HG03097 (cell line): ENCODE measurements at regions not wholly inside any gene's neighbourhood (a gene's known extent, or its start where the extent isn't known, plus 50 kb on each side); places are given as distances from the start of the nearest gene placed in this dataset.

Experiments used
- ATAC-seq: cut with Tn5 transposase; IDR thresholded peaks from one replicate; pipeline ENCODE4 v1.9.1; 2021; ENCODE audit not compliant: unreplicated experiment, low FRiP score

DNA sequence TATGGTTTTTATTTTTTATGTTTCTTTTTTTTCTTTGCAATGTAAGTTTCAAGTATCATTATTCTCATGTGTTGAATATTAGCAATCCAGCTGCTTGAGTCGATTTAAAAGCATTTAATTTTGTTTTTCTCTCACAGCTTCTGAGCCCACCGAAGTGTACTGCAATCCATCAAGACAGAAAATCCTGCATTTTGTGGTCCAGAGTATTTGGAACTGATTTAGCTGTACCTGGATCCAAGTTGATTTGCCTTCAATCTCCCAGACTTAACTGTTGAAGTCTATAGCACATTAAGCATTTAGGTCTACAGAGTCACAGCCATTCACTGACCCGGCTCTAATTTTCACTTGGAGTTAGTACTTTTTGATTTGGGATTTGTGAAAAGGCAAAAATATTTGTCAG, 622.9 kb upstream of the ADAMTS5 start:
- ATAC-seq: no peak

DNA sequence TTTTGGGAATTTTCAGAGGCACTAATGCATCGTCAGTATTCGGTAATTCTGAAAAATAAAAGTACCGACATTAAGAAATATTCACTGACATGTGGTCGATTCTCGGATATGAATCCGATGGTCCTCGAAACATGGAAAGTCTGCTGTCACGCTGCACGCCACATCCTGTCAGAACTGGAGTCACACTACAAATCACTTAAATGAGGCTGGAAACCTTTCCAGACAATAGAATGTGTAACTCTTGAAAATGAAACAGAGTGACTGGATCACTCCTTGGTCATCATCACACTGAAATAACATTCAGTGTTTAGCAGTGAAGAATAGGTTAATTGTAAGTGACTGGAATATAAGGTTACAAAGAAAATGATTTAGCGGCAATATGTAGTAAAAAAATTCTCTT, 620.1 kb upstream of the ADAMTS5 start:
- ATAC-seq: no peak

DNA sequence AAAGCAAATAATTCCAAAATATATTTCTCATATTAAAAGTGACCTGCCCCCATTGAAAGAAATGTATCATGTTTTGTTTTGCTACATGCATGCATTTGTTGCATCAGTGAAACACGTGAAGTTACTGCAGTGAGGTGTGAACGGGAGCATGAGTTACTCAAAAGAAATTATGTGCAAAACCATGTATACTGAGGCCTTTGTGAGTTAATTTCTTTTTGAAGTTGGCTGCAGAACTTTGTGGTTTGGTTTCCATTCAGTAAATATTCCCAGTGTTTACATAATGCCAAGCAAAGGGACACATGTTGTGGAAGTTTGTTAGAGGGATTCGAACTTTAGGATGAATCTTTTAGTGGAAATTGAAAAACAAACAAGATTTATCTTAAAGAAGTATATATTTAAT, 619.4 kb upstream of the ADAMTS5 start:
- ATAC-seq: no peak

DNA sequence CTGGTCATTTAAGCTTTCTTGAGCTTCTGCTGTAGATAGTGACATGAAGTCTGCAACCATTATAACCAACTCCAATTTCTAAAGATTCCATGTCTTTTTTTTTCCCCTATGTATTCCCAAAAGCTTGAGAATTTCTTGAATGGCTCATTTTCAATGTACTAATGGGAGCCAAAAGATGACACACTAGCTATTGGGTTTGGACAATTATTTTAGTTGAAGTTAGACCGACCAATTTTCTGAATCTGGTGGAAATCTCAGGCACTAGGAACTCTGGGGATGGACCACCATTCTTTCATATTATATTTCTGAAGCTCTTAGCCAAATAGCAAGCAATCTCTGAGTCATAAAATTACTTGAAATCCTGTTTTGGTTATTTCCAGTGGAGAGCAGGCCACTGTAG, 617.4 kb upstream of the ADAMTS5 start:
- no peak for ATAC-seq

DNA sequence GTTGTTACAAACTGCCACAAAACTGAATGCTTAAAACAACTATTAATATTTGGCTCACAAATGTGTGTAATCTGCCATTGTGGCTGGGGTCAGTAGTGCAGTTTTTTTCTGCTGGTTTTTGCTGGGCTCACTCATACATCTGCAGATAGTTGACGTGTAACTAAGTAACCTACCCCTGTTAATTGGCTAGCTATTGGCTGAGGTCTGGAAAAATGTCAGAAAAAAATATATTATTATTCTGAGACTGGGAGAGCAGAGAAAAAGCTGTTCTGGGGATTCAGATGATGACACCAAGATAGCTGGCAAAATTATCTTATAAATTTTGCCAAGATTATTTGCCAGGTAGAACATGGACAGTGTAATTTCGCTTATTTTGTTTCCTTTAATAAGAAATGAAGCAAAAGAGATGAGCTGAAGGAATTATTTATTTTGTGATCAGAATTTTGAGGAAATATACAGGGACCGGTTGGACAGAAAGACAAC, 616.1 kb upstream of the ADAMTS5 start:
- ATAC-seq: no peak

DNA sequence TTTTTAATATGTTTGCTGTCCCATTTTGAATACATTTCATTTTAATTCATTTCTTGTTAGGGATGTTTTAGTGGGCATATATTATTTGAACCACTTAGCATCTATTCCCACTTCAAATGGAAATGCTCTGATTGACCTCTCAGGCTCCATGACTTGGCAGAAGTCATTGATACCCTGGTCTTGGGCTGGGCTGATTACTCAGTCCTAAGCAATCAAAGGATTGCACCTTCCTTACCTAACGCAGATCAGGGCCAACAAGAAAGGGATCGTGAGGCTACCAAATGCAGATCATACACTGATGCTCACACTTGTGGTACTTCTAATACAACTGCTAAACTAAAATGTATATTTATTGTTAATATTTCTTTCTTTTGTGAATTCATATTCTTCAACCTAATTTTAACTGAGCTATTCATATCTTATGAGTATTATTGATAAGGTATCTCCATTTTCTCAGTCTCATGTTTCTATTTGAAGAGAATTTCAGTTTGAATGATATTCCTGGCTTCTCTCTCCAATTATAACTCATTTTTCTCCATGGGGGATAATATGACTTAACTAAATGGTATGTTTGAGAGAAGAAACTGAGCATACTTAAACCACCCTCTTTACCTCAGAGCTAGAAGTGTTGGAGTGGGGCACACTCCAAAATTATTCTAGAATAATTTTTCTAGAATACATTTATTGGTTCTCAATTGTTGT, 615.5 kb upstream of the ADAMTS5 start:
- ATAC-seq: no peak

DNA sequence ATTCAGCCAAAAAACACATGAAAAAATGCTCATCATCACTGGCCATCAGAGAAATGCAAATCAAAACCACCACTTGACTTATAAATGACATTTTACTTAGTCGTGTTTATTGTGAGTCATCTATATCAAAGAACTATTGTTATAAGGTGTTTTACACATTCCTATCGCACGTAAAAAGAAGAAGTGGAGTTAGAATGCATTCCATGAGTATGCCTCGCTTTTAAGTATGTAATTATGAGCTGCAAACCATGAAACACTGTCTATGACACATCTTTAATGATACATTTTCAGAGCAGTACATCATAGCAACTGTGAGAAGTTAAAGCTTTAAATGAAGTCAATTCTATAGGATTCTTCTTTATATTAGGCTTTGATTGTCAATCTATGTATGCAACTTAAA, 614.3 kb upstream of the ADAMTS5 start:
- no peak for ATAC-seq

DNA sequence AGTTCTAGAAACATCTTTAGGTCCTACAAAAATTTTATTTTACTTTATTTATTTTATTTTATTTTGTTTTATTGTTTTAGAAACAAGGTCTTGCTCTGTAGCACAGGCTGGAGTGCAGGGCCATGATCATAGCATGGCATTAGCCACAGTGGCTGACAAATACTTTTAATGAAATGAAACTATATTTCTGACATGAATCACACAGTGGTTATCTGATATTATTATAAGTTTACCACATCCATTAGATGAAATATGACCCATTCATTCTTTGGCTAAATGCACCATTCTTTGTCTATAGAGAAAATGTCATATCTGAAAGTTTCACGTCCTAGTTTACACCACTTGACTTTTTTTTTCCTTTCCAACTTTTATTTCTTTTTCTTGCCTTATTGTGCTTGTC, 613.4 kb upstream of the ADAMTS5 start:
- no peak for ATAC-seq

DNA sequence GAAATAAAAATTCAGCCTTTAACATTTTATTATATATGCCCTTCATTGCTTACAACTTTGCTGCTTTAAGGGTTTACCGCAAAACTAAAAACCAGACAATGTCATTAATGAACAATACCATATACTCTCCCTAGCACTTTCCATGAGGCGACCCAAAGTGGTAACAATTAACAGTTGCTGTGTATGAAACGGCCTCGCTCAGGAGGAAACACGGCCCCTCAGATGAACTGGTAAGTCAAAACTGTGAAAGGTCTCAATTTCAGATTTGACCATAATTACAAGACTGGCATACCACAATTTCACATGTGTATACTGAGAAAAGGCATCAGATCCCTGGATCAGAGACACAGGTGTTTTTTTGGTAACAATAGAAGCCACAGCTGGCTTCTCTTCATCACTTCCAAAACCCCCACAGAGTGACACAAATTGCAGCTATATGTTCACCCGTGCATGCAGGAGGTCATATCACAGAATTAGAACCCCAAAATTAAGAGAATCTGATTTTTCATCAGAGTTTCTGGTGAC, 611.9 kb upstream of the ADAMTS5 start:
- no peak for ATAC-seq

DNA sequence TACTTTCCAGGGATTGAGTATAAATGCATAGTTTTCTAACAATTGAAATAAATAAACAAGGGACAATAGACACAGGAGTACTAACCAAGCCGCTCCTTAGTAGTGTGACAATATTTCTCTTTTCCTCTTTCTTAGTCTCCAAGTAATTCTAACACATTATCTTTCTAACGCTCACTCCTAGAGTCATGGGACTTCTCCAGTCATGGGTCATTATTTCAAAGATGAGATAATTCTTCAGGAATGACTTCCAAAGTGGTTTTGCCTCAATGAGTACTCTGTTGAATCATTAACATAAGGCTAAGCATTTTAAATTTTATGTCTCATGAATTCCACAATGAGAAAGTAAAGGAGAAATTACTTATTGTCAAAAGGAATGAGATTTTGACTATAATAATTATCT, 605.8 kb upstream of the ADAMTS5 start:
- ATAC-seq: no peak

DNA sequence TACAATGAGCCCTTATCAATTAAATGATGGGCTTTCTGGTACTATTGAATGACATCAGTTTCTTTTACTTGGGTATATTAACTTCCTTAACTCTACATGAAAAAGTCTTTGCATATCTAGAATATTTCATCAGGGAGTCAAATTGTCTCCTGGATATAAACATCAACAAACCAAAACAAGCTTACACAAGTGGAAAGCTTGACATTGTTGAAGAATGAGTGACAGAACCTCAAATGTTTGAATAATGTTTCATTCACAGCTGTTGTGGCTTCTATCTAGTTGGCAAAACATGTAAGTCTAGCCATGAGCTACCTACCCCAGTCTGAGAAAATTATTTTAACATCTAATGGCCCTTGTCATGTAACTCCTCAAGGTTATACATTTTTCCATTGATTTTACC, 604.8 kb upstream of the ADAMTS5 start:
- ATAC-seq: no peak

DNA sequence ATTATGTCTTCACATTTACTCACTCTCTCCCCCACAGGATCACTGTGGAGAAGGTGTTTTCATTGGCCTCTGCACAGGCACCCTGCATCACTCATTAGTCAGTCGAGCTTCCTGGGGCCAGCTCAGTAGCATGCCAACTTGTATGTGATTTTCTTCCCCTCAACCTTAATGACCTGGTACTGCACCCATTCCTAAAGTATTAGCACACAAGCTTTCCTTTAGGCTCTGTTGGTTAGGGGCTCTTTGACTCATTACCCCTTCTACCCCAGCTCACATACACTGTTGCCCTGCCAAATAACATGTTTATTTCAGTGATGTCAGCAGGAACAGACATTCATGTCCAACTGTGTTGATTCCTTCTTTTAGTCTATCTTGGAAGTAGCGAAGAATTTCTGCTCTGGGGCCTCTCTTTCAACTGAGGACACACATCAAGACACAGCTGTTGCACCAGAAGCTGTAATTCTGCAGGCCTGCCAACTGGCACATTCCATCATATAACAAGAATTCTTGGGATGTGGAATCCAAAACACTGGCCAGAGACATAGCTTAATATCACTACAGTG, 603.5 kb upstream of the ADAMTS5 start:
- ATAC-seq: no peak

DNA sequence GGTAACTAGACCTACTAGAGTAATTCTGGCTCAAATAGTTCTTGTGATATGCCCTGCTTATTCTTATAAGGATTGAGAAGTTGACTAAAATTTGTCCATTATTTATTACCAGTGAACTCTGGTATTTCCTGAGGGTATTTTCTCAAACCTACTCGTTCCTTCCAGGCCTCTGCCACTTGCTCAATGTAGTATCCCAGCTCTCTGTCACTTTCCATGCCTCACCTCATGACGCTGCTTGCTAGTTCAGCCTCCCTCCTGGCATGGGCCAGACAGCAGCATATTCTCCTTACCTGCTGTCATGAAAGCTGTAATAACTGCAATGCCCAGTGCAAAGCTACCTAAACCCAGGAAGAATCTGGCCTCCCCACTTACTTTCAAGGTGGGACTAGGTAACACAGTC, 602.9 kb upstream of the ADAMTS5 start:
- no peak for ATAC-seq

DNA sequence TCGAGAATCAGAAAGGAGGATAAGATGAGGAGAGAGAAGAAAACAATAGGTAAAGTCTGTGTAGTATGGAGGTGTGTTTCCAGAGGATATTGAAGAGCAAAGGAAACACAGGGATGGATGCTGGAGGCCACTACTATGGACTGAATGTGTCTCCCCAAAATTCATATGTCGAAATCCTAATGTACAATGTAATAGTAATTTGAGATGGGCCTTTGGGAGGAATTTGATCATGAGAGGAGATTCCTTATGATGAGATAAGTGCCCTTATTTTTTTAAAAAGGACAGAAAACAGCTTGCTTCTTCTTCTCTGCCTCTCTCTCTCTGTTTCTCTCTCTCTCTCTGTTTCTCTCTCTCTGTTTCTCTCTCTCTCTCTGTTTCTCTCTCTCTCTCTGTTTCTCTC, 602.2 kb upstream of the ADAMTS5 start:
- ATAC-seq: no peak

DNA sequence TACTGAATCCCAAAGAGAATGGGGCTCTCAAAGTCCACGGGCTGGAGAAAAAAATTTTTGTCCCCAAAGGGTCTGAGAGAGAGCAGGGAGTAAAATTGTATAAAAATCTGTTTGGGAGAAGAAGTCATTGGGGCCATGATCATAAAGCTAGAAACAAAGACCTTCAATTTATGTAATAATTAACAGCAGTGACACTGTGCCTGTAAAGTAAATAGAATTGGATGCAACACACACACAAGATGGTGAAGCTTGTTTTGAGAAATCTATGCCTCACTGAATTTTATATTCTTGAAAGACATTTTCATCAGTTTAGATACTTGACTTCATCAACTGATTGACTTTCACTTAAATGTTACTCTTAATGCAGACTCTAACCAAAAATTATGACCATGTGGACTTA, 600.5 kb upstream of the ADAMTS5 start:
- no peak for ATAC-seq

DNA sequence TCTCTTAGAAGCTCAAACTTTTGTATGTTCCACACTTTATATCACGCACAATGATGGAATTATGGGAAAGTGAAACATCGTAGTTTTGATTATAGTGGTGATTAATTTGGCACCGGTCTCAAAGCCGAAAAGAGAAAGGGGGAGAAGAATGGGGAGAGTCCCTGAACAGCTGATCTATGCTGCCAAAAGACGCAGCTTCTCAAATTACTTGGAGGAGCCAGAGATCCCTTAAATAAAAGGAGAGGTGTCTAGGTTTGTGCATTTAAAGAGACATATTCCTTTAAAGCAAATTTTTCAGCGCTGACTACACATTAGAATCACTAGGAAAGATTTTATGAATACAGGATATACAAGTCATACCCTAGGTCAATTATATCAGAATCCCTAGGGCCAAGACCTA, 599.6 kb upstream of the ADAMTS5 start:
- no peak for ATAC-seq

DNA sequence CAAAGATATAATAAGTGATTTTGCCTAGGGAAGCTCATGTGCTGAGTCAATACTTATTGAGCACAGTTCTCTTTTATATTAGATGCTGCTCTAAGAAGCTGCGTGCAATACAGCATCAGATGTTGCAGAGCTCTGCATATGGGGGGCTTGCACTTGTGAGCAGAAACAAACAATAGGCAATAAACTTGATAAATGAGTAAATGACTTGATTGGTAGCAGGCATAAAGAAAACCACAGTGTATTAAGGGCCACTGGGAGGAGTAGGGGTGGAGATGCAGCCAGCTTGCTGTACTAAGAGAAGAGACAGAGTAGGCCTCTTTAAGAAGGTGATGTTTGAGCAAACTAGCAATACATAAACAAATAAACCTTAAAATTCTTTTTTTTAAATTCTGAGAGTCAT, 598.5 kb upstream of the ADAMTS5 start:
- no peak for ATAC-seq

DNA sequence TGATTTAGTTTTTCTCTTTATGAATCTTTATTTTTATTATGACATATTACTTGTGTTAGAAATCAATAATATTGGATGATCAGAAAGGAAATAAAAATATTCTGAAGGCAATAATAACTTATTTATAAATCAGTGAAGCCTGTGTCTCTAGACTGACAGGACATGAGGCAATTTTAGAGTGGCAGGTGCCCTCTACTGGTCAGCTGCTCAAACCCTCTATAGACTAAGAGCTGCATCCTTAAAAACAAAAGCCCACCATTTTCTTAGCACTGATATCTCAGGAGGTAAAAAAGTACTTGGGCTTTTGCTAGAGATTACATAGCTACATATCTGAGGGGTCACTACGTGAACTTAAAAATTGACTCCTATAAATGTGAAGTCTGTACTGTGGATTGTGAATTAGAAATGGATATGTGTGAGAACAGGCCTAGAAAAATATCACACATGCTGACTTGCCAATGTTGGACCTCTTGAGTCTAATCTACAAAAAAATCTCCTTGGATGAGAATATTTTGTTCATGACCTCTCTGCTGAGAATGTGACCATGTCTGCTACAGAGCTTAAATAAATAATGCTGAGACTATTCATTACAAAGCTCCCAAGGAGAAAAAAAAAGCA, 597.9 kb upstream of the ADAMTS5 start:
- no peak for ATAC-seq

DNA sequence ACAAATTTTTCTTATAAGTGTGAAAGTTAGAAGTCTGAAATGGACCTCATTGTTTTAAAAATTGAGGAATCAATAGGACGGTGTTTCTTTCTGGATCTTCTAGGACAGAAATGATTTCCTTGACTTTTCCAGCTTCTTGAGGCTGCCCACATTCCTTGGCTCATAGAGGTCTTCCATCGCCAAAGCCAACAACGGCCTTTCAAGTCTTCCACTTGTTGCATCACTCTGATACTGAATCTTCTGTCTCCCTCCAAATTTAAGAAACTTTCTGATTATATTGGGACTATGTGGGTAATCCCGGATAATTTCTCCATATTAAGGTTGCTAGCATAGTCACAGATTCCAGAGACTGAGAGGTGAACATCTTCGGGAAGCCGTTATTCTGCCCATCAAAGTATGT, 595.4 kb upstream of the ADAMTS5 start:
- no peak for ATAC-seq

DNA sequence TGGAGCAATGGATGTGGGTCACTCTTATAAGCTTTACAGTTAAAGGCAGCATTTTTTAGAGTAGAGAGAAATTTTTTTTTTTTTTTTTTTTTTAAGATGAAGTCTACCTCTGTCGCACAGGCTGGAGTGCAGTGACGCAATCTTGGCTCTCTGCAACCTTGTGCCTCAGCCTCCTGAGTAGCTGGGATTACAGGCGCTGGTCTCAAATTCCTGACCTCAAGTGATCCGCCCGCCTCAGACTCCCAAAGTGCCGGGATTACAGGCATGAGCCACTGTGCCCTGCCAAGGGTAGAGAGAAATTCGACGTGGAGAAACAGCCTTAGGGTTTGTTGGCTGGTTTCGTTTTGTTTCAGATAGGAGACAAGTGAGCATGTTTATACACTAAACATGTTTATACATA, 594.2 kb upstream of the ADAMTS5 start:
- ATAC-seq: no peak

DNA sequence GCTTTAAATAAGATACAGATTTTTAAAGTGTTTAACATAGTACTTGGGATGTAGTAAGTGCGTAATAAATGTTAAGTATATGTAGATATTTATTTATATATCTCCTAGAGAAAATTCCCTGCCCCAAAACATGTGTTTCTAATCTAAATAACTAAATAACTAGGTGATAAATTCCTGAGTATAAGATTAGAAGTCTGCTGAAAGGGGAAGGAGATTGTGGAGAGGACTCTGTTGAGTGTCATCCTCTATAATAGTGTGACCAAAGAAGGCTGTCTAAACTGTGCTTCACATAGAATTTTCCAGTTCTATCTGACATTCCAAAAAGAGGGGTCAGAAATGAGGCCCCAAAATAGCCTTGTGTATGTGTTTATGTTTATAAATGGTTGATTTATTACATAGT, 590.5 kb upstream of the ADAMTS5 start:
- ATAC-seq: no peak

DNA sequence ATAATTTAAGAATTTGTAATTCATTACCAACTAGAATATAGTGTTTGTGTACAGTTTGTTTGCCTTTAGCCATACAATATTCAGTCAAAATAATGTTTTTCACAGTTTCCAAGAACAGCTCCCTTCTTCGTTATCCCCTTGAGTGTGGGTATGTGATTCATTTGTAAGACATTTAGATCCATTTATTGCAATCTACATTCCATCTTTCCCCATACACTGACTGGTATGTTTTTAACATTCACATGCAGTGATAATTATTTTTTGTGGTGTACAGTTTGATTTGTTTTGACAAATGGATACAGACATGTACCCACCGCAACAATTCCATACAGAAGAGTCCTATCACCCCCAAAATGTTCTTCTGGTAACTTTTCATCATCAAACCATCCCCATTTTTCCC, 589.1 kb upstream of the ADAMTS5 start:
- no peak for ATAC-seq
